ENCODE measurements at regions not wholly inside any gene's neighbourhood (a gene's known extent, or its start where the extent isn't known, plus 50 kb on each side); places are given as distances from the start of the nearest gene placed in this dataset.
"Not testable (repeated sequence)": the region's sequence is repeated elsewhere in the genome, so short reads cannot be mapped to it uniquely, and the experiment has no call there.

- DNase-seq (ENCODE audit: low spot score), result no peak
Measured at GRCh38 chr11:86861810-86862209, 61.5 kb downstream of the PRSS23 start.

- no peak for DNase-seq (ENCODE audit: low spot score)
Measured at GRCh38 chr11:86863476-86863875, 63.1 kb downstream of the PRSS23 start.

- DNase-seq (ENCODE audit: low spot score), result no peak
Measured at GRCh38 chr11:86865436-86865835, 65.1 kb downstream of the PRSS23 start.

GRCh38 chr11:86869531-86869930, 69.2 kb downstream of the PRSS23 start:
- DNase-seq (ENCODE audit: low spot score), result peak; percentile 22

GRCh38 chr11:86869966-86870570, 69.7 kb downstream of the PRSS23 start:
- DNase-seq (ENCODE audit: low spot score), result peak; percentile 85

GRCh38 chr11:86873573-86874083, 73.3 kb downstream of the PRSS23 start:
- DNase-seq (ENCODE audit: low spot score), result no peak

GRCh38 chr11:86874304-86875056, 74.1 kb downstream of the PRSS23 start:
- DNase-seq (ENCODE audit: low spot score), result peak; percentile 15

GRCh38 chr11:86876716-86877234, 76.4 kb downstream of the PRSS23 start:
- no peak for DNase-seq (ENCODE audit: low spot score)

GRCh38 chr11:86877503-86877902, 77.2 kb downstream of the PRSS23 start:
- no peak for DNase-seq (ENCODE audit: low spot score)

- not testable (repeated sequence) for DNase-seq (ENCODE audit: low spot score)
Measured at GRCh38 chr11:86879241-86879640, 76.0 kb downstream of the FZD4 start.

GRCh38 chr11:86885311-86885710, 69.9 kb downstream of the FZD4 start:
- no peak for DNase-seq (ENCODE audit: low spot score)

- DNase-seq (ENCODE audit: low spot score), result peak; percentile 63
Measured at GRCh38 chr11:86888164-86889000, 66.8 kb downstream of the FZD4 start.

- peak; percentile 49 for DNase-seq (ENCODE audit: low spot score)
Measured at GRCh38 chr11:86889001-86889341, 66.2 kb downstream of the FZD4 start.

GRCh38 chr11:86891036-86891435, 64.2 kb downstream of the FZD4 start:
- no peak for DNase-seq (ENCODE audit: low spot score)

- DNase-seq (ENCODE audit: low spot score), result no peak
Measured at GRCh38 chr11:86893235-86893634, 62.0 kb downstream of the FZD4 start.

All from AG08395 (cell line).